MM.1S (cell line): ENCODE measurements at regions not wholly inside any gene's neighbourhood (a gene's known extent, or its start where the extent isn't known, plus 50 kb on each side); places are given as distances from the start of the nearest gene placed in this dataset.

Experiments used
- DNase-seq: peaks from one replicate; pipeline ENCODE4 v3.0.0-alpha.2; 2015
- H2AFZ ChIP-seq: fragments of 300-600 bp; sonication (generic); 2 replicates; pipeline ENCODE4 v1.6.0; 2016; ENCODE audit warnings: antibody characterized with exemption, low read length
- H3F3A ChIP-seq: fragments of 300-600 bp; sonication (generic); 2 replicates; pipeline ENCODE4 v1.6.1; 2016; ENCODE audit warnings: mild to moderate bottlenecking, antibody characterized with exemption, low read length, moderate library complexity, mixed read lengths; ENCODE audit not compliant: insufficient read depth
- H3K27ac ChIP-seq: fragments of 300-600 bp; sonication (generic); 2 replicates; pipeline ENCODE4 v1.5.1; 2016; ENCODE audit warnings: mild to moderate bottlenecking, low read length
- H3K27me3 ChIP-seq: fragments of 300-600 bp; sonication (generic); replicated peaks from 2 replicates; pipeline ENCODE4 v1.6.0; 2016; ENCODE audit warnings: low read length; ENCODE audit not compliant: insufficient read depth
- H3K36me3 ChIP-seq: fragments of 300-600 bp; sonication (generic); replicated peaks from 2 replicates; pipeline ENCODE4 v1.6.1; 2016; ENCODE audit warnings: mild to moderate bottlenecking, low read length, mixed read lengths; ENCODE audit not compliant: insufficient read depth
- H3K4me1 ChIP-seq: fragments of 300-600 bp; sonication (generic); 2 replicates; pipeline ENCODE4 v1.6.1; 2016; ENCODE audit warnings: low read length, mixed read lengths
- H3K4me2 ChIP-seq: fragments of 300-600 bp; sonication (generic); 2 replicates; pipeline ENCODE4 v1.6.0; 2016; ENCODE audit warnings: low read depth, low read length
- H3K4me3 ChIP-seq: fragments of 300-600 bp; sonication (generic); 2 replicates; pipeline ENCODE4 v1.5.1; 2016; ENCODE audit warnings: low read length, mixed read lengths
- H3K79me2 ChIP-seq: fragments of 300-600 bp; sonication (generic); 2 replicates; pipeline ENCODE4 v1.6.1; 2016; ENCODE audit warnings: mixed run types, low read length, mixed read lengths
- H3K9ac ChIP-seq: fragments of 300-600 bp; sonication (generic); 2 replicates; pipeline ENCODE4 v1.6.1; 2016; ENCODE audit warnings: low read length, mixed read lengths
- H3K9me2 ChIP-seq: fragments of 300-600 bp; sonication (generic); replicated peaks from 2 replicates; pipeline ENCODE4 v1.6.1; 2016; ENCODE audit warnings: mild to moderate bottlenecking, low read length, mixed read lengths; ENCODE audit not compliant: insufficient read depth
- H3K9me3 ChIP-seq: fragments of 300-600 bp; sonication (generic); replicated peaks from 2 replicates; pipeline ENCODE4 v1.6.1; 2016; ENCODE audit warnings: mild to moderate bottlenecking, low read length, mixed read lengths; ENCODE audit not compliant: insufficient read depth
- H4K20me1 ChIP-seq: fragments of 300-600 bp; sonication (generic); 2 replicates; pipeline ENCODE4 v1.6.1; 2016; ENCODE audit warnings: mild to moderate bottlenecking, low read length, moderate library complexity, mixed read lengths; ENCODE audit not compliant: insufficient read depth
- CTCF ChIP-seq: fragments of 300-600 bp; sonication (generic); IDR thresholded peaks from 2 replicates; pipeline ENCODE4 v1.5.1; 2016; ENCODE audit warnings: antibody characterized with exemption, low read length, mixed read lengths
- EZH2 ChIP-seq: fragments of 300-600 bp; sonication (generic); optimal IDR thresholded peaks from 2 replicates; pipeline ENCODE3; 2017; ENCODE audit warnings: low read depth, mild to moderate bottlenecking, antibody characterized with exemption, low read length, mixed read lengths
- EZH2phosphoT487 ChIP-seq: fragments of 300-600 bp; sonication (generic); IDR thresholded peaks from 2 replicates; pipeline ENCODE4 v1.6.1; 2018; ENCODE audit warnings: antibody characterized with exemption, low read length

GRCh38 chr1:90162216-90162615 lies 167.3 kb downstream of the ZNF326 start:
- no peaks in the 10 kb centered on the region for H3K79me2 ChIP-seq
- H3K4me1 ChIP-seq = no peaks in the 10 kb centered on the region
- no peak overlapping the region for H3K9ac ChIP-seq
- no peak overlapping the region for H3K4me3 ChIP-seq
- H3K27ac ChIP-seq = no peak overlapping the region
- no peaks in the 10 kb centered on the region for H3K9me2 ChIP-seq
- TF ChIP-seq EZH2phosphoT487 (no peak), CTCF (no peak), EZH2 (no peak)
- H2AFZ ChIP-seq = no peak overlapping the region
- H3K36me3 ChIP-seq = no peaks in the 10 kb centered on the region
- H3K9me3 ChIP-seq = no peaks in the 10 kb centered on the region
- DNase-seq = no peak
- H3K4me2 ChIP-seq = no peak overlapping the region
- no peaks in the 10 kb centered on the region for H3F3A ChIP-seq
- no peaks in the 10 kb centered on the region for H3K27me3 ChIP-seq
- H4K20me1 ChIP-seq = no peaks in the 10 kb centered on the region

GRCh38 chr1:90161625-90162024 lies 166.7 kb downstream of the ZNF326 start:
- no peak for TF ChIP-seq EZH2
- no peak overlapping the region for H3K4me3 ChIP-seq
- no peaks in the 10 kb centered on the region for H3K79me2 ChIP-seq
- H3K4me1 ChIP-seq = peaks cover 3% of the 10 kb centered on the region
- no peaks in the 10 kb centered on the region for H3K9me2 ChIP-seq
- no peaks in the 10 kb centered on the region for H3K36me3 ChIP-seq
- H3K27me3 ChIP-seq = no peaks in the 10 kb centered on the region
- DNase-seq = no peak
- no peaks in the 10 kb centered on the region for H3F3A ChIP-seq
- no peak overlapping the region for H3K9ac ChIP-seq
- H3K27ac ChIP-seq = no peak overlapping the region
- H2AFZ ChIP-seq = no peak overlapping the region
- H3K4me2 ChIP-seq = no peak overlapping the region
- H3K9me3 ChIP-seq = no peaks in the 10 kb centered on the region
- H4K20me1 ChIP-seq = no peaks in the 10 kb centered on the region

- Histone ChIP-seq H2AFZ (no peak overlapping the region), H3K9me3 (no peaks in the 10 kb centered on the region), H3K4me3 (no peak overlapping the region), H4K20me1 (no peaks in the 10 kb centered on the region), H3K36me3 (no peaks in the 10 kb centered on the region), H3F3A (peaks cover 7% of the 10 kb centered on the region; the same call in 1 of the 2 replicates), H3K9me2 (no peaks in the 10 kb centered on the region), H3K4me2 (peak overlapping the region; percentile 30), H3K27me3 (no peaks in the 10 kb centered on the region), H3K27ac (peak overlapping the region; percentile 56; the same call in 1 of the 2 replicates), H3K4me1 (peaks cover 22% of the 10 kb centered on the region), H3K9ac (no peak overlapping the region), H3K79me2 (no peaks in the 10 kb centered on the region)
- peak; percentile 77 for DNase-seq
- no peak for TF ChIP-seq EZH2
- no peak for TF ChIP-seq EZH2phosphoT487
- TF ChIP-seq CTCF = no peak
Observed at GRCh38 chr1:90155721-90156487, 161.0 kb downstream of the ZNF326 start.

GRCh38 chr1:90154711-90155110 lies 159.8 kb downstream of the ZNF326 start:
- Histone ChIP-seq H3K4me1 (peaks cover 22% of the 10 kb centered on the region), H3F3A (peaks cover 7% of the 10 kb centered on the region; the same call in 1 of the 2 replicates), H3K36me3 (no peaks in the 10 kb centered on the region), H3K4me3 (no peak overlapping the region), H3K9me3 (no peaks in the 10 kb centered on the region), H3K9ac (no peak overlapping the region), H3K27me3 (no peaks in the 10 kb centered on the region), H4K20me1 (no peaks in the 10 kb centered on the region), H3K9me2 (no peaks in the 10 kb centered on the region), H3K79me2 (no peaks in the 10 kb centered on the region), H2AFZ (no peak overlapping the region), H3K4me2 (no peak overlapping the region), H3K27ac (no peak overlapping the region)
- TF ChIP-seq CTCF (no peak), EZH2phosphoT487 (no peak), EZH2 (no peak)
- DNase-seq = no peak
